GM23248 (cell line): ENCODE measurements at regions not wholly inside any gene's neighbourhood (a gene's known extent, or its start where the extent isn't known, plus 50 kb on each side); places are given as distances from the start of the nearest gene placed in this dataset.

Source experiments
- EZH2 ChIP-seq: fragments of 200-600 bp; sonication (generic); IDR thresholded peaks from 2 replicates; pipeline ENCODE4 v1.6.1; 2018; ENCODE audit warnings: antibody characterized with exemption, mild to moderate bottlenecking; ENCODE audit not compliant: insufficient read depth, poor library complexity, severe bottlenecking
- EZH2phosphoT487 ChIP-seq: fragments of 200-600 bp; sonication (generic); IDR thresholded peaks from 2 replicates; pipeline ENCODE4 v1.6.1; 2018; ENCODE audit warnings: antibody characterized with exemption, moderate library complexity, mild to moderate bottlenecking, low read depth; ENCODE audit not compliant: insufficient read depth

GRCh38 chr5:133788121-133788520, 175.8 kb upstream of the FSTL4 start:
- no peak for TF ChIP-seq EZH2phosphoT487
- no peak for TF ChIP-seq EZH2
